Osteoblast (primary cell): ENCODE measurements at regions not wholly inside any gene's neighbourhood (a gene's known extent, or its start where the extent isn't known, plus 50 kb on each side); places are given as distances from the start of the nearest gene placed in this dataset.

ENCODE experiments used
- DNase-seq: peaks from one replicate; pipeline ENCODE4 v3.0.0; 2011; ENCODE audit warnings: low spot score, mixed read lengths; ENCODE audit not compliant: insufficient read length; ENCODE audit errors: missing footprints
- H2AFZ ChIP-seq: 2 replicates; pipeline ENCODE4 v1.6.0; 2011; ENCODE audit warnings: mild to moderate bottlenecking, low read length
- H3K27ac ChIP-seq: 2 replicates; pipeline ENCODE4 v1.5.1; 2011; ENCODE audit warnings: mild to moderate bottlenecking, low read depth, low read length, moderate library complexity
- H3K27me3 ChIP-seq: 2 replicates; pipeline ENCODE4 v1.6.0; 2012; ENCODE audit warnings: mild to moderate bottlenecking, control low read depth, inconsistent platforms, low read length, moderate library complexity; ENCODE audit not compliant: insufficient read depth
- H3K36me3 ChIP-seq: 2 replicates; pipeline ENCODE4 v1.5.1; 2011; ENCODE audit warnings: mild to moderate bottlenecking, low read length, control low read depth, moderate library complexity; ENCODE audit not compliant: insufficient read depth
- H3K4me1 ChIP-seq: 2 replicates; pipeline ENCODE4 v1.5.1; 2011; ENCODE audit warnings: mild to moderate bottlenecking, low read length, control low read depth, moderate library complexity; ENCODE audit not compliant: insufficient read depth
- H3K4me2 ChIP-seq: 2 replicates; pipeline ENCODE4 v1.6.0; 2011; ENCODE audit warnings: mild to moderate bottlenecking, low read length; ENCODE audit not compliant: insufficient read depth
- H3K4me3 ChIP-seq: fragments of 200-600 bp; sonication (generic); 3 replicates; pipeline ENCODE4 v1.5.1; 2012; ENCODE audit warnings: mild to moderate bottlenecking, low read length, inconsistent platforms; ENCODE audit not compliant: insufficient read depth
- H3K79me2 ChIP-seq: 2 replicates; pipeline ENCODE4 v1.6.0; 2012; ENCODE audit warnings: mild to moderate bottlenecking, low read length, control low read depth, inconsistent platforms; ENCODE audit not compliant: insufficient read depth
- H3K9me3 ChIP-seq: 2 replicates; pipeline ENCODE4 v1.5.1; 2011; ENCODE audit warnings: low read depth, low read length, control low read depth
- H4K20me1 ChIP-seq: 2 replicates; pipeline ENCODE4 v1.6.0; 2012; ENCODE audit warnings: mild to moderate bottlenecking, low read length, control low read depth; ENCODE audit not compliant: insufficient read depth
- CTCF ChIP-seq: IDR thresholded peaks from 2 replicates; pipeline ENCODE4 v1.5.1; 2011; ENCODE audit warnings: mild to moderate bottlenecking, low read depth, low read length, moderate library complexity; ENCODE audit errors: extremely low read depth

- Histone ChIP-seq H3K4me1 (peaks cover 6% of the 10 kb centered on the region), H3K9me3 (no peaks in the 10 kb centered on the region), H3K27ac (no peak overlapping the region), H3K27me3 (no peaks in the 10 kb centered on the region), H3K4me3 (no peak overlapping the region), H2AFZ (no peak overlapping the region), H3K79me2 (no peaks in the 10 kb centered on the region), H3K4me2 (no peak overlapping the region), H3K36me3 (no peaks in the 10 kb centered on the region), H4K20me1 (no peaks in the 10 kb centered on the region)
- no peak for TF ChIP-seq CTCF
- DNase-seq: no peak
Measured at GRCh38 chr12:89781946-89782550, 73.4 kb upstream of the ATP2B1 start.

- Histone ChIP-seq H3K4me1 (peaks cover 6% of the 10 kb centered on the region), H3K9me3 (no peaks in the 10 kb centered on the region), H4K20me1 (no peaks in the 10 kb centered on the region), H3K79me2 (no peaks in the 10 kb centered on the region), H3K36me3 (no peaks in the 10 kb centered on the region), H3K4me3 (no peak overlapping the region), H3K4me2 (no peak overlapping the region), H2AFZ (no peak overlapping the region), H3K27me3 (no peaks in the 10 kb centered on the region), H3K27ac (no peak overlapping the region)
- no peak for DNase-seq
- no peak for TF ChIP-seq CTCF
Measured at GRCh38 chr12:89781156-89781555, 72.5 kb upstream of the ATP2B1 start.

- Histone ChIP-seq H2AFZ (no peak overlapping the region), H3K9me3 (no peaks in the 10 kb centered on the region), H3K79me2 (no peaks in the 10 kb centered on the region), H3K36me3 (no peaks in the 10 kb centered on the region), H3K4me2 (no peak overlapping the region), H3K27ac (no peak overlapping the region), H3K4me1 (peaks cover 8% of the 10 kb centered on the region), H3K4me3 (no peak overlapping the region), H3K27me3 (no peaks in the 10 kb centered on the region), H4K20me1 (no peaks in the 10 kb centered on the region)
- TF ChIP-seq CTCF: no peak
- no peak for DNase-seq
Measured at GRCh38 chr12:89779090-89779489, 70.5 kb upstream of the ATP2B1 start.

- H3K4me1 ChIP-seq: peaks cover 3% of the 10 kb centered on the region
- no peak overlapping the region for H3K27ac ChIP-seq
- no peak for DNase-seq
- no peaks in the 10 kb centered on the region for H4K20me1 ChIP-seq
- TF ChIP-seq CTCF: no peak
- no peaks in the 10 kb centered on the region for H3K36me3 ChIP-seq
- no peaks in the 10 kb centered on the region for H3K27me3 ChIP-seq
- H3K4me3 ChIP-seq: no peak overlapping the region
- no peaks in the 10 kb centered on the region for H3K79me2 ChIP-seq
- no peak overlapping the region for H3K4me2 ChIP-seq
- H3K9me3 ChIP-seq: no peaks in the 10 kb centered on the region
- H2AFZ ChIP-seq: no peak overlapping the region
Measured at GRCh38 chr12:89777733-89778379, 69.2 kb upstream of the ATP2B1 start.
